GM11168 (cell line): ENCODE measurements at regions not wholly inside any gene's neighbourhood (a gene's known extent, or its start where the extent isn't known, plus 50 kb on each side); places are given as distances from the start of the nearest gene placed in this dataset.

Experiments
- in situ Hi-C: fragments of 300-500 bp; cut with MboI; formaldehyde crosslinking; loops from one replicate; pipeline ENCODE4 v1.12.0; 2022; ENCODE audit warnings: low sequenced_read_pairs; ENCODE audit not compliant: unreplicated experiment

DNA sequence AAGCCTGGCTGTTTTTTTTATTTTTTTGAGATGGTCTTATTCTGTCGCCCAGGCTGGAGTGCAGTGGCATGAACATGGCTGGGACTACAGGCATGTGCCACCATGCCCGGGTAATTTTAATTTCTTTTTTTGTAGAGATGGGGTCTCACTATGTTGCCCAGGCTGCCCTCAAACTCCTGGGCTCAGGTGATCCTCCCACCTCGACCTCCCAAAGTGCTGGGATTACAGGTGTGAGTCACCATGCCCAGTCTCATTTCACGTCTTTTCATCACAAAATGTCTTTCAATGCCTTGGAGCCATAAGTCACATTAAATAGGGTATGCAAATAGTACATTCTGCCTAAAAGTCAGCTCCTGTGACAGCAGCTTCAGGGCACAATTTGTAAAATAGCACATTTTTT is 52.8 kb downstream of the SOX2 start:
- in situ Hi-C loops: no loop called here

DNA sequence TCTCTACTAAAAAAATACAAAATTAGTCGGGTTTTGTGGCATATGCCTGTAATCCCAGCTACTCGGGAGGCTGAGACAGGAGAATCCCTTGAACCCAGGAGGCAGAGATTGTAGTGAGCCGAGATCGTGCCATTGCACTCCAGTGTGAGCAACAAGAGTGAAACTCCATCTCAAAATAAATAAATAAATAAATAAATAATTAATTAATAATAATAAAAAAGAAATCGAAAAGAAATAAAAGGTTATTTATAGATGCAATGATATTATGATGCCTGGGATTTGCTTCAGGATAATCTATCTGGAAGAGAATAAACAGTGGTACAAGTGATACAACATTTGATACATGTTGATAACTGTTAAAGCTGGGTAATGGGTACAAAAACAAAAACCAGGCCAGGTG is 58.6 kb downstream of the SOX2 start:
- in situ Hi-C loops: no loop called here

DNA sequence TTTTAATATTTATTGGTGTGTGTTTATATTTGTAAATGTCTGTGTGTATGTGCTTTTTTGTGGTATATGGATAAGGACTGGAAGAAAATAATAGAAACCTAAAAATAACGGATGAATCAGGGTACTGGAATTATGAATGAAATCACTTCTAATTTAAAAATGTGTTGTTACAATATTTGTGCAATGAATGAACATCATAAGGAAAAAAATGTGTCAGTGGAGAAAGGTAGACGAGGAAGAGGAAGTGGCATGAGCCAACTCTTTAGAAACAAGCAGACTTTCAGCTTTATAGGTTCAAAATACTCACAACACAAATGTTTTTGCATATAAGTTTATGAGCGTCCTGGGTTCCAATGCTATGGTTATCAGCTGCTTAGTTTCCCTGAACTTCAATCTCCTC is 59.4 kb downstream of the SOX2 start:
- in situ Hi-C loops: no loop called here

DNA sequence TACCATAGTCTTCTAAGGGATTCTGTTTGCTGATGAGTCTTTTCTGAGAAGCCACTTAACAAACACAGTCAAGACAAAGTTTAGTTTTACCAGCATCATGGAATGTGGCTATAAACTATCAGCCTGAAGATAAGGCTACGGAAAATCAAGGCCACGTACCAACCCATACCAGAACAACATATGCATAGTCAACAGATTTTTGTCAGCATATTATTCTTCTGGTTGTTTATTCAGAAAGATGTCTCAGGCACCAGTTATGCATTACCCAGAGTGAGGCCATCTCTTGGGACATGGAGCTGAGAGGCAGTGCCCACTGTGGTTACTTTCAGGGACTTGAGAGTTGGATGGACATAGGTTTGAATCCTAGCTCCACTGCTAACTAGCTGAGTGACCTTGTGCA is 60.4 kb downstream of the SOX2 start:
- in situ Hi-C loops: no loop called here

DNA sequence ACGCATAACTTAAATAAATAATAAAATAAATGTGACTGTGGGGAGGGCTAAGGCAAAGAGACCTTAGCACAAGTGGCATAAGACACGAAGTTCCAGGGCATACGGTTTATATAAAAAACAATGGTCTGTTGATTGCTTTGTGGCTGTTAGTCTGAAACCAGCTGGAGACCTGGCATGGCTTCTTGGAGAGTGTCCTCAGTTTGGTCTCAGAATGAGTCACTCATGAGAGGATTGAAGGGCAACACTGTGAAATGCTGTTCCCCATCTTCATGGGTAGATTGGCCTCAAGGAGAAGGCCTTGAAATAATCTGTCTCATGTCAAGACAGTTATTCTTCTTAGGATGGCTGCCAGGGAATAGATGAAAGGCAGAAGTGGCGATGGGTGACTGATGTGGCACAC is 62.2 kb downstream of the SOX2 start:
- in situ Hi-C loops: no loop called here

DNA sequence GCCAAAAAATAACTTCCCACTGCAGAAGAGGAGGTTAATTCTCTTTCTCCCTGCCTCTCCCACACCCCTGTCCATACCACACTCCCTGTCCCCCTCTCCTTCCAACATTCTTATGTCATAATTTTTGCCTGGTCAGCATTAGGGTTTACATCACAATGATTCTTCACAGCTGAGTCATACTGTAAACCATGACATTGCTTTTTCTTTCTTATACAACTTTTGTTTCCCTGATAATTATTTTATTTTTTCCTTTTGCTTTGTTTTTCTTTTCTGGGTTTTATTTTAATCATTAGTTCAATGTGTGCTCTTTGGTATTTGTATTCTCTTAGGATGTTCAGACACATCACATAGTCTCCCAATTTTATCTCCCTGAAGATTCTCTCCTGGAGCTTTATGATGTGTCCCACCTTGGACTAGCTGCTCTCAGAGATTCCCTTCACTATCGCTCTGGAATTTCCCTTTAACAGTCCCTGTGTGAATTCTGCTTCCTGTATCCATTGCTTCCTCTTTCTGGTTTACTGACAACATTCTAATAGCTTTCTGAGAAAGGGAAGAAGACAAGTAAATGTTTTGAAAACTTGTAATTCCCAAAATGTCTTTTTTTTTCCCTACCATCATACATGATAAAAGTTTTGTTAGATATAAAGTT is 70.7 kb downstream of the SOX2 start:
- in situ Hi-C loops: no loop called here

DNA sequence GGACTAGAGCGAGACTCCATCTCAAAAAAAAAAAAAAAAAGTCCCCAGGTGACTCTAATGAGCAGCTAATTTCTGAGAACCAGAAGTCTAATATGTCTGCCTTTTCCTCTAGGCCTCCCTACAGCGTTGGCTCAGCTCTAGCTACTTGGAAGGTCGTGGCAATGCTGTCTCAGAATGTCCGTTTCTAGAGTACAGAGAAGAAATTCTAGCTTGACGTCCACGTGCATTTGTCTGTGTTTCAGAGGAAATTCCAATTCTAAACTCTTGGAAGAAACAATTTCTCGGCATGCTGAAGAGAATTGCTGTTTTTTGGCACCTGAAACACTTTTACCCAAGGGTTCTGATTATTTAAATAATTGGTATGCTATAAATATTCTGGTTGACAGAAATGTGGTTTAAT is 78.8 kb downstream of the SOX2 start:
- in situ Hi-C loops: no loop called here

DNA sequence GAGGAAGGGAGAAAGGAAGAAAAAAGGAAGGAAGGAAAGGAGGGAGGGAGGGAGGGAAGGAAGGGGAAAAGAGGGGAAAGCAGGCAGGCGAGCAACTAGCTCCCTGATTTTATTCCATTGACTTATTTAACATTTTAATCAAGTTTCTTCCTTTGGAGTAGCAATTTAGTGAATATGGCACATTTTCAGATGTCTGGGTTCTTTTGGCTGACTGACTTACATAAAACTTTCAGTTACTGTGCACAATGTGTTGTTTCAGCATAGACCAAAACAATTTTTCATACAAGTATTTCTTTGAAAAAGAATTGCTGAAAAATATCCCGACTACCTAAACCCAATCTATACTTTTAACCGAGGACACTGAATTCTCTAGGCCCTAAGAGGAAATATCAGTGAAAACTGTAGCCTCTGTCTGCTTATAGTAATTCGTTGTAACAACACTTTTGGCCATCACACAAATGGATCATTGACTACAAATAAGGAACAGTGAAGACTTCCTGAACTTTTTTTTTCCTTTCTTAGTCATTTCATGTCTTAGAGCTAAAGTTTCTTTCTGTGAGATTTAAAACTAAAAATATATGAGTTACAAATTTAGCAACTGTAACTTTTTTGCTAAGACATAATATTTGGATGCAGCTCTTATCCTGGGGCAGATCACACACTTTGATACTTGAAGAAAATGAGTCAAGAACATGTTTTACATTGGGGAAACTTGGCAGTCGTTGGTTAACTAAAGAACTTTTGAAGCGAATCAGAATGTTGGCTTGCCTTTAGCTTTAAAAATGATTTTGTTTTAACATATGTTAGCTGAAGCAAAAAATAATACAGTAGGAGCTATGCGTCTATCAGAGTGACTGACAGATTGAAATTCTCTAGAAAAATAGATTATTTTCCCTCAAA is 79.6 kb downstream of the SOX2 start:
- in situ Hi-C loops: no loop called here

DNA sequence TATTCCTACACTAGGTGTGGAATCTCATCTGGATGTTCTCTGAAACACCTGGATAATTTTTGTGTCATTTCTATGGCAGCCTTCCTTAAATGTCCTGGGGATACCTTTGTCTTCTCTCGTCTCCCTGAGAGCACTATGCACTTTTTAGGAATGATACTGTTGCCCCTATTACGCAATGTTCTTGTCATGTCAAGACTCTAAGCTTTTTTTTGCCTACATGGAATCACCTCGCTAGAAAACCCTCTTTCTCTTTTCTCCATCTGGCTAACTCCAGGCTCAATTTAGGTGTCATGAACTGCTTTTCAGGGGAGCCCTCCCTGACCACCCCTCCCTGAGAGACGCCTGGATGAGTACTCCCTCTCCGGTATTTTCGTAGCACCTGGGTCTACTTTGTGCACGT is 81.3 kb downstream of the SOX2 start:
- in situ Hi-C loops: no loop called here

DNA sequence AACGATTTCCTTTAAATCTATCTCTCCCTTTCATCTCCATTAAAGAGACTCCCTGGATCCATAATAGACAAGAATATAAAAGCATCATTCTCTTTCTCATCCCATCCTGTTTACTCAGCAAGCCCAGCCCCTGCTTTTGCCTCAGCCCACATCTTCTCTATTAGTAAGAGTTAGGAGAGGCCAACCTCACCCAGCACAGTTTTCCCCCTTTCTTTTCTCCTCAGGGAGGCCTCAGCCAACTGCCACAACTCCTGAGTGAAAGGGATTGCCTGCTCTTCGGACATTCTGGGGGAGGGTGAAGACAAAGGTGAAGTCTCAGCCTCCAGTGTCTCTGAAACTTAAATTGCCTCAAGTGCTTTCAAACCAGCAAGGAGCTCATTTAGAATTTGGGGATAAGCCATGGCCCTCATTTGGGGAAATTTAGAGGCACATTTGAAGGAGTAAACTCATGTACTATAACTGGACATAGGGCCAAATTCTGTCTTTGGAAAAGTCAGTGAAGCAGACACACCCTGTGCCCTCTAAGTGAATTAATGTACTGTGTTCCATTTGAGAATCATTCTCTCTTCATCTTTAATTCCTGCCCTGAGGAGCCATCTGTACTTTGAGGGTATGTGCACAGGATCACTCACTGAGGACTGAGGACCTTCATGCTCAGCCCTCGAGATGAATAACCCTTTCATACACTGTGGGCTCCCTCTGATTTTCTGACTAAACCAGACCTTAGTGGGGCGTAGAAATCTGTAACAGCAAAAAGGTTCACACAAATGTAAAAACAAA is 82.5 kb downstream of the SOX2 start:
- in situ Hi-C loops: no loop called here

DNA sequence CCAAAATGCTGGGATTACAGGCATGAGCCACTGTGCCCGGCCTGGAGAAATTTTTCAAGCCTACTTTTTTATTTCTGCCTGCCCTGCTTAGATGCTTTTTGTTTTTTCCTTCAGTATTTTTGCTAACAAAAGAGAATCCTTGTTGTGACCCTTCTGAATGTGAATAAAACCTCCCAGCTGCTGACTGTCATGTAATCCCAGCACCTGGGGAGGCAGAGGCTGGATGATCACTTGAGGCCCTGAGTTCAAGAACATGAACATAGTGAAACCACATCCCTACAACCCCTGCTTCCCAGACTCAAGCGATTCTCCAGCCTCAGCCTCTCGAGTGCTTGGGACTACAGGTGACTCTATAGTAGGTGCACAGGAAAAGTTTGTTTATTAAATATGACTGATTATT is 84.9 kb downstream of the SOX2 start:
- in situ Hi-C loops: no loop called here

DNA sequence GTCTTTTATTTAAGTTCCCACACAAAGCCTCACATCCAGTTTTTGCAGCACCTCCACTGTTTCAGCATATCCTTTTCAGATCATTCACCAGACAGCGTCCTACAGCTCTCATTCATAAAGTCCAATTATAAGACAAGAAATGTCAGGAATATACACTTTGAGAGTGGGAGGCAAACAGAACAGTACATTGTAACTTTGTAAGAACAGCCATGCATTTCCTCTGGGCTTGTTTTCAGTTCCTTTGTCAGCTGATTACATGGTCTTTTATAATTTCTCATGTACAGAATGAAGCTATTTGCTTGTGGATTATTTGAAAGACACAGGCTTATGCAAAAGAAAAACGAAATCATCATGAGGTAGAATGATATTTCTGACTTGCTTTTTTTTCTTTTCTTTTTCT is 85.7 kb downstream of the SOX2 start:
- in situ Hi-C loops: no loop called here

DNA sequence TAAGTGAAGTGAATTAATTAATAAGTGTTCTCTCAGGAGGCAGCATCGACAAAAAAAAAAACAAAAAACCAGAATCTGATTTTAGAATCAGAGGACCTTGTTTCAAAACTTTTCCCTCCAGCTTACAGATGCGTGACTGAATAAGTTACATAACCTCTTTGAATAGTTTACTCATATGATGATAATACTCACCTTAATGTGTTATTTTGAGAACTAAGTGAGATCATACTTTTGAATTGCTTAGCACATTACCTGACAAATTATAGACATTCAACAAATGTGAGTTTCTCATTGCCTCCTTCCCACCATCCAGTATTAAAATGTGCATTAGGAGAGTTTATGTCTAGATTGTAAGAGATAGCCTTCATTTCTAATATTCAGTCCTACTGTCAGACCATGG is 94.0 kb downstream of the SOX2 start:
- in situ Hi-C loops: no loop called here

DNA sequence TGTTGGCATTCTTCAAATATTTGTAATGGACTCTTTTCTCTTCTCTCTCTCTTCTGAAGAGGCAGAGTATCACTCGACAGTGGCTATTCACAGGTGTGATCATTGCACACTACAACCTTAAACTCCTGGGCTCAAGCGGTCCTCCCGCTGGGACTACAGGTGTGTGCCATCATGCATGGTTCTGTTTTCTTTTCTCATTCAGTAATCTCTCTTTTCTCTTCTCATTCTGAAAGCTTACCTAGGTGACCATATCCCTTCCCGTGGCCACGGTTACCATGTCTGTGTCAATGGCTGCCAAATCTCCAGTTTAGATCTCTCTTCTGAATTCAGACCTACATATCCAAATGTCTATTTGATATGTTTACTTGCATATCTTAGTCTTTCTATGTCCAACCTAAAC is 96.3 kb downstream of the SOX2 start:
- in situ Hi-C loops: no loop called here

DNA sequence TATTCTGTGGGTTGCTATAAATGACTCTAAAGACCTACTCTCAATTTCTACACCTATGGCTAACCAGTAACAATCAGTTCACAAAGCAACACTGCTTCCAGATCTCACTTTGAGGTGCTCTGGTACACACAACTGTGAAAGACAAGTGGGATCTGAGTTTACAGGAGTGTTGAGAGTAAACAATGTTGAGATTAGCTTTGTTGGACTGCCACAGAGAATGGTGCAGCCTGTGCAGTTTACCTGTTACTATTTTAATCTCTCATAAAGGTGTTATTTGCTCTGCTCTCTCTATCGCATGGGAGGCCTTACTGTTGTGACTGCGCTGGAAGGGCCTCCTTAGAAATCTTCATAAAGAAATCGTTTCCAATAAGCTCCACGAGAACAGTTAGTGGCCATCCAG is 112.0 kb downstream of the SOX2 start:
- in situ Hi-C loops: no loop called here

DNA sequence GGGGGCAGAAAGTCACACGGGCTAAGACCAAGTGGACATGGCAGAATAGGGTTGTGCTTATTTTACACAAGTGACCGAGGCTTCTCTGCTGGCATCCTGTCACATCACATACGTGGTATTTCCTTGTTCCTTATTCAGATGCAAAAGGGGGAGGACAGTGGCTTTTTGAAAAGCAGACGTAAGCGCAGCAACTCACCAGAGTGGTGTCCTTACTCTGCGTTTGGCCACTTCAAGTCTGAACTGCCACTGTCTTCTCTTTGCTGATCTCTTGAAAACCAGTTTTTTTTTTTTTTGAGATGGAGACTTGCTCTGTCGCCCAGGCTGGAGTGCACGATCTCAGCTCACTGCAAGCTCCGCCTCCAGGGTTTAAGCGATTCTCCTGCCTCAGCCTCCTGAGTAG is 113.2 kb downstream of the SOX2 start:
- in situ Hi-C loops: no loop called here

DNA sequence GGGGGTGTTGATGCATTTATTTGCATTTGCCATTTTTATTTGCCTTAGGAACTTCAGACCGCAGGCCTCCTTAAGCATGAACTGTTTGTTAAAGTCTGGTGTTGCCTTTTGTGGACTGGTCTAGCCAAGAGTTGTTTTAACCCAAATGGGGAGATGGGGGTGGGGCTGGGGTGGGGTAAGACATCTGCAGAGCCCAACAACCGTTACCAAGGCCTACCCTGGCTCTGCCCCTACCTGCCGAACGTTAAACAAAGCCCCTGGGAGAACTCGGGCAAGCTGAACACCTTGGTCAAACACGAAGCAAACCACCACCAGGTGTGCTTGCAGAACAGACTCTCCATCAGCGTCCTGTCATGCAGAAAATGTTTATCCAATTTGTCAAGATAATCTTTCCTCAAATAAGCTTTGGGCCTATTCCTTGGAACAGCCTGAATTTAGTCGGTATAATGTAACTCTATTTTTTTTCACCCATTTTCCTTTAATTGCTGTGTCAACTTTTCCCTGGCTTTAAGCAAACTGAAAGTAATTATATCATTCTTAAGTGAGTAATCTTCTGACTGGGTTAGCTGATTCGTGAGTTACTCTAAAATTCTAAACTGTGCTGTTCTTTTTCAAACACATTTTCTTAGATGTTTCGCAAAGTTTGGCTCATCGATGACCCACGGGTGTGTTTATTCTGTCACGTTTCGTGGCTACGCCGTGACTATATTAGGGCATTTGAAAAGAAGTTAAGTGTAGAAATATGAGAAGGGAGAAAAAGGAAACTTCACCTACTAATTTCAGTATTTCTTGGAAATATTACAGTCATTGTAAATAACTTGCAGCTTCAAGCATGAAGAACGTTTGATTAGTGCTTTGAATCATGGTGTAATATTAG is 127.6 kb downstream of the SOX2 start:
- in situ Hi-C loops: no loop called here

DNA sequence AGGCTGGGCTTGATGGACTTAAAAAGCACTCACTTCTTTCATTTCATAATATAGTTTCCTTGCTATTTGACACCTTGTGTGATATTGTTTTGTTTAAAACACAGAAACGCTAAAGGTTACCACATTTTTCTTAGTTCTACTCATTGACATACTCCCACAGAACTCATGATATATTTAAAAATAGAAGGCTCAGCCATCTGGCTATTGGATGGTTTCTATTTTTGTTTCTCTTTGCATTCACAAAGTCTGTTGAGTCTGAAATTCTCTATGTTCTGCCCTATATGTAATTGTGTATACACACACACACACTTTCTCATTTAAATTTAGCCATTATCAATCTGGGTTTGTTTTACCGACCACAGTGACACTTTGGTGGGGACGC is 128.2 kb downstream of the SOX2 start:
- in situ Hi-C loops: no loop called here

DNA sequence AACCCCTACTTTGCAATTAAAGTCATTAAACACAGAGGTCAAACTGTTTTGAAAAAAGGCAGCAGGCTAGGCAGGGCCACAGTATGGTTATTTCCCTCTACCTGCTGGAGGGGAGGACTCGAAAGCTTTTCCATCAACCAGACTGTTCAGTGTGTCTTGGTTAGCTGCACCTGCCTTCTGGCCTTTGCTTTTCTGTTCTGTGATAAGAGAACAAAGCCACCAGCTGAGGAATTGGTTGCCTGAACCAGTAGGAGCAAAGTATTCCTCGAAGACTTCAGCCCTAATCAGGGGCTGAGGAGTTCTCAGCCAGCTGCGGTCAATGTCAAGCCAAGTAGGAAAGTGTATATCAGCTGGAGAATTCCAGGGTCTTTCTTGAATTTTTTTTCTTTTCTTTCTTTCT is 132.5 kb downstream of the SOX2 start:
- in situ Hi-C loops: no loop called here

DNA sequence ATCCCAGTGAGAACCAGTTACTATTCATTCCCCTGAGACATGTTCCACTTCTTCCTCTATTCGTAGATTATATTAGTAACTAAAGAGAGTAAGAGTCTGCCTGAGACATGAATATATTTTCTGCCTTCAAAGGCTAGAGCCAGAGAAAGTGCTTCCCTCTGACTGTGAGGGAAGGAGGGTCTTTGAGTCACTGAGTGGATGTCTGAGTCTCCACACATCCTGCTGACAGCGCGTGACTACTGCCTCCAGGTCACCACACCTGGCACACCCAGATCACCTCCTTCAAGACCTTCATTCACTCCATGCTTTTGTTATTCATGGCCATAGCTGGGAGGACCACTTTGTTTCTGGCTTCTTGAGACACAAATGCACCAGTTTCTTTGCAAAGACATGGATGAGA is 135.6 kb downstream of the SOX2 start:
- in situ Hi-C loops: no loop called here
